ENCODE measurements at regions not wholly inside any gene's neighbourhood (a gene's known extent, or its start where the extent isn't known, plus 50 kb on each side); places are given as distances from the start of the nearest gene placed in this dataset.

DNA sequence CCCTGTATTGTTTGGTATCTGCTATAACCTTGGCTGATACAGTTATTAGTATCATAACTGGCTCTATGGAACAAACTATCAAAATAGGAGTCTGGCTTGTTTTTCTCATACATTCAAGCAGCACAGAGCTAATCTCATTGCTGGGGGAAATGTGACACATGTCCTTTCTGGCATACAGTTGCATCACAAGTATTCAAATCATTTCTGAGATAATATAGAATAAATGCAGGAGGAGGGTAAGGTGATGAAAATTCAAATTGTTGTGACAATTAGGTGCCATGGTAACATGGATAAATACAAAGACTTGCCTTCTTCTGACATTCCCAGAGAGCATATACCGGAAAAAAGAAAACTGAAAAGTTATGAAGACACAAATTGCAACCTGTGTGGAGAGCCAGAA, 2706.8 kb downstream of the ARAP2 start:
- POLR2A ChIA-PET = no interaction called here
- TF ChIP-seq, protein P1, sequence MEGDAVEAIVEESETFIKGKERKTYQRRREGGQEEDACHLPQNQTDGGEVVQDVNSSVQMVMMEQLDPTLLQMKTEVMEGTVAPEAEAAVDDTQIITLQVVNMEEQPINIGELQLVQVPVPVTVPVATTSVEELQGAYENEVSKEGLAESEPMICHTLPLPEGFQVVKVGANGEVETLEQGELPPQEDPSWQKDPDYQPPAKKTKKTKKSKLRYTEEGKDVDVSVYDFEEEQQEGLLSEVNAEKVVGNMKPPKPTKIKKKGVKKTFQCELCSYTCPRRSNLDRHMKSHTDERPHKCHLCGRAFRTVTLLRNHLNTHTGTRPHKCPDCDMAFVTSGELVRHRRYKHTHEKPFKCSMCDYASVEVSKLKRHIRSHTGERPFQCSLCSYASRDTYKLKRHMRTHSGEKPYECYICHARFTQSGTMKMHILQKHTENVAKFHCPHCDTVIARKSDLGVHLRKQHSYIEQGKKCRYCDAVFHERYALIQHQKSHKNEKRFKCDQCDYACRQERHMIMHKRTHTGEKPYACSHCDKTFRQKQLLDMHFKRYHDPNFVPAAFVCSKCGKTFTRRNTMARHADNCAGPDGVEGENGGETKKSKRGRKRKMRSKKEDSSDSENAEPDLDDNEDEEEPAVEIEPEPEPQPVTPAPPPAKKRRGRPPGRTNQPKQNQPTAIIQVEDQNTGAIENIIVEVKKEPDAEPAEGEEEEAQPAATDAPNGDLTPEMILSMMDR (IDR thresholded peaks at IDR 0.05; ENCODE audit: control extremely low read depth, extremely low read depth, low read depth, missing control alignments) = no peak
- CTCF ChIA-PET = no interaction called here

DNA sequence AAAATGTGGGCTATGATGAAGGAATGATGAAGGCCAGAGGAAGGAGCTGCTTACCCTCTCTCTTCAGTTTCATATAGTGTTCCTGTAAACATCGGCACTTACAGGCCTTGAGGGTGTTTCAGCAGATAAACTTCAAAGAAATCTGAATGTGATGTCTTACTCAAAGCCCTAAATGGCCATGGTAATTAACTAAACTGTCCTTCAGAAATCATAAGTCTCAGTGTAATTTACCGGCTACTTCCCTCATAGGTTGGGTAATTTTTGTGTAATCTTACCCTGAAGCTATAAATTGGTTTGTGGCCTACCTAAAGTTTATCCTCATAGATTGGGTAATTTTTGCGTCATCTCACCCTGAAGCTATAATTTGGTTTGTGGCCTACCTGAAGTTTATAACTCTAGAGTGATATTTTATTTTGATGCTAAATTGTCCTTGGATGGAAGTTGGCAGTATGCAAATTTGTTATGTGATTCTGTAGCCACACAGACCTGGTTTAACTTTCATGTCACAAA, 2700.3 kb downstream of the ARAP2 start:
- no peak for DNase-seq (ENCODE audit: extremely low spot score)
- ChIA-PET CTCF (no interaction called here), POLR2A (no interaction called here)
- TF ChIP-seq, protein P1 (IDR thresholded peaks at IDR 0.05; ENCODE audit: control extremely low read depth, extremely low read depth, low read depth, missing control alignments) = no peak

More for the DNA sequence above, 2706.8 kb downstream of the ARAP2 start:
- no peak for DNase-seq (ENCODE audit: extremely low spot score)

DNA sequence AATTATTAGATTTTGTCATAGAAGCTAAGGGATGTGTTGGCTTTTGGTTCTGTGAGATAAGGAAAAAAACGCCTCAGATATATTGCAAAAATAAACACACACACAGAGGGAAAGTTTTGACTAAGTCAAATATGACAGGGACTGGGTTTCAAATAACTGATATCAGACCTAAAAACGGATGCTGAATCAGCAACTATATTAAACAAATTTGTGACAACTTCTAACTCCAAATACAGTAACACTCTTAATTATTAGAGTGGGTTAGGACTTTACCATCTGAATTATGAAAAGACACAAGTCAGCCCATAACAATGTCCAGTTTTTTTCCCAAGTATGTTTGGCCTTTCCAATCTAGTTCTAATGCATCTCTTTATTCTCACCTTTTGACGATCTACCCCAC, 2693.1 kb downstream of the ARAP2 start:
- DNase-seq (ENCODE audit: extremely low spot score) = no peak
- TF ChIP-seq, protein P1 (IDR thresholded peaks at IDR 0.05; ENCODE audit: control extremely low read depth, extremely low read depth, low read depth, missing control alignments) = no peak
- CTCF ChIA-PET = no interaction called here
- POLR2A ChIA-PET = no interaction called here

DNA sequence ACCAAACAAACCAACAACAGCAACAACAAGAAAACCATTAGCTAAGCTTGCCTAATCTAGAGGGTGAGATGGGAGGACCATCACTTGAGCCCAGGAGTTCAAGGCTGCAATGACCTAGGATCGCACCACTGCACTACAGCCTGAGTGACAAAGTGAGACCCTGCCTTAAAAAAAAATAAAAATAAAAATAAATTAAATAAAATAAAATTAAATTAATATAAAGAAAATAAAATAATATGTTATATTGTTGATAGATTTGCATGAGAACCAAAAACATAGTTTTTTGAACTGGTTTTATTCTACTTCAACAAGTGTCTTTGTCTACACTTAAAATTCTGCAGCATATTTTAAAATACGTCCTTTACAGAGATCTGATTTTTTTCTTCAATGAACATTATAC, 2683.1 kb downstream of the ARAP2 start:
- POLR2A ChIA-PET = no interaction called here

DNA sequence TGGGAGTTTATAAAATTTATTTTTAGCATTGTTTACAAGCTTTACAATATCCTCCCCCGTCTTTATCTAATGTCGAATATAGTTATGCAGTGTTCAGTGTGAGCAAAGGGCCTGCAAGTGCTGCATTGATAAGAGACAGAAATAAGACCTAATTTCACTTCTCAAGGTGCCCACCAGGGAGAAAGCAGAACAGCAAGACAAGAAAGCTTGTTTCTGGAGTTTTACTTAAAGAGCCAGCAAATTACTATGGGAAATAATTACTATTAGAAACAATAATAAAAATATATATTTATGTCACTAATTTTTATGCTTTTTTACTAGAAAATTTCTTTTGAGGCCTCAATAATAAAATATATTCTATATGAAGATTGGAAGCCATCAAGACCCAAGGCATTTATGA, 2677.7 kb downstream of the ARAP2 start:
- no peak for DNase-seq (ENCODE audit: extremely low spot score)
- CTCF ChIA-PET = no interaction called here
- TF ChIP-seq, protein P1 (IDR thresholded peaks at IDR 0.05; ENCODE audit: control extremely low read depth, extremely low read depth, low read depth, missing control alignments) = no peak
- POLR2A ChIA-PET = no interaction called here

More for the DNA sequence above, 2683.1 kb downstream of the ARAP2 start:
- TF ChIP-seq, protein P1 (IDR thresholded peaks at IDR 0.05; ENCODE audit: control extremely low read depth, extremely low read depth, low read depth, missing control alignments) = no peak
- CTCF ChIA-PET = no interaction called here
- no peak for DNase-seq (ENCODE audit: extremely low spot score)

DNA sequence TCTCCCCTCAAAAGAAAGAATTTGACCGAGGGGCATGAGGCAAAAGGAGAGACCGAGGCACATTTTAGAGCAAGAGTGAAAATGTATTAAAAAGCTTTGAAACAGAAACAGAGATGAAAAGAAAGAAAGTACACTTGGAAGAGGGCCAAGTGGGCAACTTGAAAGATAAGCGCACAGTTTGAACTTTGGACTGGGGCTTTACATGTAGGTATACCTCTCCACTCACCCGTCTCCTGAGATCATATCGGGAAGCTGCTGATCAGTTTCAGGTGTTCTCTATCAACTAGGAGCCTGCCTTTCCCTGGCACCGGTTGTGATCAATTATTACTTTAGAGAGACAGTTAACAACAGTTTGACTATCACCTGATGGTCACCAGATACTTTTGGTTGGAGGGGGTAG, 2666.5 kb downstream of the ARAP2 start:
- TF ChIP-seq, protein P1 (IDR thresholded peaks at IDR 0.05; ENCODE audit: control extremely low read depth, extremely low read depth, low read depth, missing control alignments) = no peak
- POLR2A ChIA-PET = no interaction called here
- DNase-seq (ENCODE audit: extremely low spot score) = no peak
- CTCF ChIA-PET = interaction anchor here (1.1 kb wide), 1 partner anchor 9 kb away, joined by 4 read pairs; no protein-coding TSS in a partner anchor

DNA sequence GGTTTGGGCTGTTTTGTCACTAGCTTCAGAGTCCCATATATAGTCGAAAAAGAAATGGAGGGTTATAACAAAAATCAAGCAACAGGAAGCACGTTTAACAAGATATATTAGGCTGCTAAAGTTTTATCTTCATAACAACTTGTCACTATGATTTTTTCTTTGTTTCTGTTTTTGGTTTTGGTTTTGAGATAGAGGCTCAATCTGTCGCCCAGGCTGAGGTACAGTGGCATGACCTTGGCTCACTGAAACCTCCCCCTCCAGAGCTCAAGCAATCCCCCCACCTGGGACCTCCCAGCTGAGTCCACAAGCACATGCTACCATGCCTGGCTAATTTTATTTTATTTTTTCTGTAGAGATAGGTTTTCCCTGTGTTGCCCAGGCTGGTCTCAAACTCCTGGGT, 2664.4 kb downstream of the ARAP2 start:
- CTCF ChIA-PET = no interaction called here
- POLR2A ChIA-PET = no interaction called here
- TF ChIP-seq, protein P1 (IDR thresholded peaks at IDR 0.05; ENCODE audit: control extremely low read depth, extremely low read depth, low read depth, missing control alignments) = no peak
- no peak for DNase-seq (ENCODE audit: extremely low spot score)
